Activated T-cell treated with anti-CD3 and anti-CD28 coated beads, Interleukin-2, amount 50 U/mL, for 4 hours (primary cell): ENCODE measurements at regions not wholly inside any gene's neighbourhood (a gene's known extent, or its start where the extent isn't known, plus 50 kb on each side); places are given as distances from the start of the nearest gene placed in this dataset.
A peak's percentile ranks its signal among the peaks of the same experiment; 100 is the strongest.

Experiments
- ATAC-seq, 2 donors: fragments of 200-7000 bp; cut with Tn5 transposase; one replicate each; pipeline ENCODE4 v1.10.0; 2021
- DNase-seq: peaks from one replicate; pipeline ENCODE4 v3.0.0-alpha.2; 2020
- H3K27me3 Mint-ChIP-seq: one replicate; pipeline ENCODE4 v1.8.0; 2021; ENCODE audit warnings: low read depth, mixed read lengths
- H3K36me3 Mint-ChIP-seq: one replicate; pipeline ENCODE4 v1.8.0; 2022; ENCODE audit warnings: mixed read lengths; ENCODE audit not compliant: insufficient read depth
- H3K4me1 Mint-ChIP-seq: one replicate; pipeline ENCODE4 v1.8.0; 2021; ENCODE audit warnings: low read depth, mixed read lengths
- H3K4me3 Mint-ChIP-seq: one replicate; pipeline ENCODE4 v1.8.0; 2021; ENCODE audit warnings: mild to moderate bottlenecking, moderate library complexity, mixed read lengths
- H3K9me3 Mint-ChIP-seq: one replicate; pipeline ENCODE4 v1.8.0; 2021; ENCODE audit warnings: mixed read lengths

DNA sequence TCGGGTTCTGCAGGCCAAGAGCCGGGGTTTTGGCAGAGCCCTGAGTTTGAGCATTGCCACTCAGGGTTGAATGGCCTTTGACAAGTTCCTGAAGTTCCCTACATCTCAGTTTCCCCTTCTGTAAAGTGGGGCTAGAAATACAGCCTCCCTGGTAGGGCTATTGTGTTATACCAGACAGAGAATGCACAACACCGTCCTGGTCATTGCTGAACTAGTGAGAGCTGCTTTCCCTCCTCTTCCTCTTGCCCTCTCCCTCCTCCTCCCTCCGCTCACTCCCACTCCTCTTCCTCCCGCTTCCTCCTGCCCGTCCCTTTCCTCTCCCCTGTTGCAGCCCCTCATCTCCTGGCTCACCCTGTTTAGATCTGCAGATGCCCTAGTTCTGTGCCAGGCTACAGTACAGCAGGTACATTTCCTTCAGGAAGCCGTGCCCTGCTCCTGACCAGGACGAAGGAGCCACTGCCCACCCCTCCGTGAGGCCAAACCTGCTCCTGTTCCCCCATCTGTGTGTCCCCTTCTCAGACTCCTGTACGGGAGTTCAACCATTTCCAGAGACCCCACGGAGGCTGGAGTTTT is 91.5 kb upstream of the SHANK2 start:
- peaks cover 20% of the 10 kb centered on the region for H3K27me3 Mint-ChIP-seq
- H3K9me3 Mint-ChIP-seq = no peaks in the 10 kb centered on the region
- H3K4me1 Mint-ChIP-seq = no peaks in the 10 kb centered on the region
- H3K4me3 Mint-ChIP-seq = no peak overlapping the region
- DNase-seq (no peak), ATAC-seq (no peak)
- H3K36me3 Mint-ChIP-seq = no peaks in the 10 kb centered on the region

- no peak for ATAC-seq
- Mint-ChIP-seq H3K27me3 (peaks cover 18% of the 10 kb centered on the region), H3K4me1 (no peaks in the 10 kb centered on the region), H3K9me3 (no peaks in the 10 kb centered on the region), H3K4me3 (no peak overlapping the region), H3K36me3 (no peaks in the 10 kb centered on the region)
- DNase-seq = peak; percentile 10
These were observed 90.8 kb upstream of the SHANK2 start for GRCh38 chr11:71342951-71343827.

GRCh38 chr11:71342116-71342515 is 89.7 kb upstream of the SHANK2 start:
- DNase-seq (no peak), ATAC-seq (no peak)
- Mint-ChIP-seq H3K27me3 (peaks cover 15% of the 10 kb centered on the region), H3K4me3 (no peak overlapping the region), H3K4me1 (no peaks in the 10 kb centered on the region), H3K36me3 (no peaks in the 10 kb centered on the region), H3K9me3 (no peaks in the 10 kb centered on the region)

DNA sequence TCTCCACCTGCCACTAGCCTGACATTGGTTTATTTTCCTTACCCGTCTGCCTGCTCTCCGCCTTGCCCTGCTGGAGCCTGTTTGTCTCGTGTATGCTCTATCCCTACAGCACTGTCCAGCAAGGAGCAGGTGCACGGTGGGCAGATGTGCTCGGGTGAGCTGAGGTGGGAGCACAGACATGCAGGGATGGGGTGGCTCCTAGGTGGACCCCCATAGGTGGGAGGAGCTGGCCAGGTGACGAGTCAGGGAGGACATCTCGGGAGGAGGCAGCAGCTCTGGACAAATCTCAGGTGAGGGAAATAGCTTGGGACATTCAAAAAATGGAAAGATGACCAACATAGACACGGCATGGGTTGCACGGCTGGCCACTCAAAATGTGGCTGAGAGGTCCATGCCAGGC is 89.2 kb upstream of the SHANK2 start:
- no peak overlapping the region for H3K4me3 Mint-ChIP-seq
- no peaks in the 10 kb centered on the region for H3K36me3 Mint-ChIP-seq
- no peaks in the 10 kb centered on the region for H3K9me3 Mint-ChIP-seq
- ATAC-seq (no peak), DNase-seq (no peak)
- peaks cover 13% of the 10 kb centered on the region for H3K27me3 Mint-ChIP-seq
- H3K4me1 Mint-ChIP-seq = no peaks in the 10 kb centered on the region

GRCh38 chr11:71341173-71341572 is 88.8 kb upstream of the SHANK2 start:
- H3K4me1 Mint-ChIP-seq = no peaks in the 10 kb centered on the region
- H3K9me3 Mint-ChIP-seq = no peaks in the 10 kb centered on the region
- ATAC-seq = no peak
- H3K27me3 Mint-ChIP-seq = peaks cover 13% of the 10 kb centered on the region
- no peak overlapping the region for H3K4me3 Mint-ChIP-seq
- H3K36me3 Mint-ChIP-seq = no peaks in the 10 kb centered on the region
- no peak for DNase-seq

DNA sequence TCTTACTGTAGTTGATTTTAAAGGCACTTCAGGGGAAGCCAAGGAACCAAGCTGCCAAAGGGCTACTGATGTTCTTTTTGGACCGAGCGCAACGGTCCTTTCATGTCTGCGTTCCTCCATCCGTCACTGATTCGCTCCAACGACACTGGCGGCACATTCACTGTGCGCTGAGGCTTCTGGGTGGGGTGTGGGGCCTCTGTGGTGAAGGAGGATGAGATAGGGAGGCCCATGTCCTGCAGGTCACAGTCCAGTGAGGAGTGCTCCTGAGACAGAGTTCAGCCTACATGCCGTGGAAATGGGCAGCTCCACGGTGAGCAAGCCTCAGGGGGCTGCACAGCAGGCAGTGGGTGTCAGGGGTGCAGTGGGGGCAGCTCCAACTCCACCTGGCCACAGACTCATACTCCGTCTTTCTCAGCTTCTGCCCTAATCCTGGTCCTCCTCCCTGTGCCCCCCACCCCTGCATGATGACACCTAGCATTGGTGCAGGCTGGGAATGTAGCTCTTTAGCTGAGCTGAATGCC is 87.8 kb upstream of the SHANK2 start:
- DNase-seq (no peak), ATAC-seq (no peak)
- Mint-ChIP-seq H3K4me3 (no peak overlapping the region), H3K36me3 (no peaks in the 10 kb centered on the region), H3K27me3 (peaks cover 13% of the 10 kb centered on the region), H3K9me3 (no peaks in the 10 kb centered on the region), H3K4me1 (no peaks in the 10 kb centered on the region)

DNA sequence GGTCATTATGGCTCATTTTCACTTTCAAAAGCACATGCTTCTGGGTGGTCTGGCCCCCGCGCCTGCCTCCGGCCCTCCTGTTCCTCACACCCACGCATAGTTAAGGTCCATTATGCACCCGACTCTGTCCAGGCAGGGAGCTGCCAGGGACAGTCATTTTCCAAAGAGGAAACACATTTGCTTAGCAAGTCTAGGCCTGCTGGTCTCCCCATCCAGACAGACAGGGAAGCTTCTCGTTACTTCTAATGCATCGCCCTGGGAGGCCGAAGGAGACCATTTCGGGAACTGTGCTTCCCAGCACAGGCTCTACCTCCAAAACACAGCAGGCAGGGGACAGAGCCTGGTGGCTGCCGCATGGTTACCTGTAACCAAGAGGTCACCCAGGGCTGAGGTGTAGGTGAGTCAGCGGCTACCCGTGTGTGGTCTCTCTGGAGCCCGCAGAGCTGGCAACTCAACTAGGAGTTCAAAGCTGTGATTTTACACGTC is 87.1 kb upstream of the SHANK2 start:
- H3K4me3 Mint-ChIP-seq = no peak overlapping the region
- H3K9me3 Mint-ChIP-seq = no peaks in the 10 kb centered on the region
- no peaks in the 10 kb centered on the region for H3K36me3 Mint-ChIP-seq
- peaks cover 11% of the 10 kb centered on the region for H3K27me3 Mint-ChIP-seq
- no peaks in the 10 kb centered on the region for H3K4me1 Mint-ChIP-seq
- ATAC-seq (no peak), DNase-seq (no peak)

GRCh38 chr11:71338801-71339395 is 86.5 kb upstream of the SHANK2 start:
- peaks cover under 1% of the 10 kb centered on the region for H3K9me3 Mint-ChIP-seq
- no peak for DNase-seq
- H3K4me3 Mint-ChIP-seq = no peak overlapping the region
- no peak for ATAC-seq
- peaks cover 11% of the 10 kb centered on the region for H3K27me3 Mint-ChIP-seq
- H3K36me3 Mint-ChIP-seq = no peaks in the 10 kb centered on the region
- no peaks in the 10 kb centered on the region for H3K4me1 Mint-ChIP-seq

GRCh38 chr11:71336996-71337754 is 84.8 kb upstream of the SHANK2 start:
- DNase-seq (no peak), ATAC-seq (no peak)
- Mint-ChIP-seq H3K9me3 (peaks cover 12% of the 10 kb centered on the region), H3K4me1 (no peaks in the 10 kb centered on the region), H3K36me3 (no peaks in the 10 kb centered on the region), H3K4me3 (no peak overlapping the region), H3K27me3 (peaks cover 11% of the 10 kb centered on the region)

GRCh38 chr11:71336176-71336995 is 84.0 kb upstream of the SHANK2 start:
- Mint-ChIP-seq H3K27me3 (peaks cover 5% of the 10 kb centered on the region), H3K4me3 (no peak overlapping the region), H3K36me3 (no peaks in the 10 kb centered on the region), H3K4me1 (no peaks in the 10 kb centered on the region), H3K9me3 (peaks cover 12% of the 10 kb centered on the region)
- DNase-seq (no peak), ATAC-seq (no peak)

GRCh38 chr11:71335371-71335770 is 83.0 kb upstream of the SHANK2 start:
- H3K4me1 Mint-ChIP-seq = no peaks in the 10 kb centered on the region
- ATAC-seq (no peak), DNase-seq (no peak)
- no peak overlapping the region for H3K4me3 Mint-ChIP-seq
- peaks cover 12% of the 10 kb centered on the region for H3K9me3 Mint-ChIP-seq
- H3K27me3 Mint-ChIP-seq = peaks cover under 1% of the 10 kb centered on the region
- no peaks in the 10 kb centered on the region for H3K36me3 Mint-ChIP-seq

DNA sequence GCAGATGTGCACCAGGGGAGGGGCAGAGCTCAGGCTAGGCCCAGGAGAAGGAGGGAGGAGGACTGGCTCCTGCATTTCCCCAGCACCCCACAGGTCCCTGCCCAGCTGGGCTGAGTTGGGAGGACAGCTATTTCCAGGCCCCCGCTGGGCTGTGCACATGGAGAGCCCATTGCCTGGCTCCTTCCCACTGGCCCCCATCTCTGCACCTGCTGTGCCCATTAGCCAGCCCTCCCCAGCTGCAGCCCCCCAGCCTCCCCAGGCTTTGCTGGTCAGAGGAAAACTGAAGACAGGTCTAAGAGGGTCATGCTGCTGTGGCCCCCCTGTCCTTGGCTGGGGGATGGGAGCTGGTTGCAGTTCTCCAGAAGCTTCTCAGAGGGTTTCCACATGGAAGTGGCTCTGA is 81.8 kb upstream of the SHANK2 start:
- Mint-ChIP-seq H3K27me3 (no peaks in the 10 kb centered on the region), H3K9me3 (peaks cover 12% of the 10 kb centered on the region), H3K4me1 (no peaks in the 10 kb centered on the region), H3K4me3 (no peak overlapping the region), H3K36me3 (no peaks in the 10 kb centered on the region)
- ATAC-seq (no peak), DNase-seq (no peak)

GRCh38 chr11:71333473-71333872 is 81.1 kb upstream of the SHANK2 start:
- DNase-seq = no peak
- no peak for ATAC-seq
- Mint-ChIP-seq H3K36me3 (no peaks in the 10 kb centered on the region), H3K4me1 (no peaks in the 10 kb centered on the region), H3K9me3 (peaks cover 12% of the 10 kb centered on the region), H3K4me3 (no peak overlapping the region), H3K27me3 (no peaks in the 10 kb centered on the region)
